SK-N-SH (cell line): ENCODE measurements at regions not wholly inside any gene's neighbourhood (a gene's known extent, or its start where the extent isn't known, plus 50 kb on each side); places are given as distances from the start of the nearest gene placed in this dataset.

ENCODE experiments used
- CTCF ChIP-seq: fragments of 200-600 bp; sonication (generic); IDR thresholded peaks from 2 replicates; pipeline ENCODE4 v1.6.1; 2017; ENCODE audit warnings: antibody characterized with exemption, mild to moderate bottlenecking, moderate library complexity
- NFIC ChIP-seq: IDR thresholded peaks from 2 replicates; pipeline ENCODE4 v1.4.0; 2012; ENCODE audit warnings: borderline replicate concordance
- PBX3 ChIP-seq: IDR thresholded peaks from 2 replicates; pipeline ENCODE4; 2012
- RAD21 ChIP-seq: IDR thresholded peaks from 2 replicates; pipeline ENCODE4 v1.6.1; 2012; ENCODE audit warnings: mild to moderate bottlenecking, low read length
- REST ChIP-seq: IDR thresholded peaks from 2 replicates; pipeline ENCODE4 v1.6.1; 2012; ENCODE audit warnings: mild to moderate bottlenecking, low read depth, low read length, moderate library complexity

GRCh38 chr10:108817135-108817534, 1106.2 kb downstream of the XPNPEP1 start:
- TF ChIP-seq PBX3 = no peak
- TF ChIP-seq CTCF = no peak
- TF ChIP-seq NFIC = no peak
- no peak for TF ChIP-seq REST
- TF ChIP-seq RAD21 = no peak
